ENCODE measurements at regions not wholly inside any gene's neighbourhood (a gene's known extent, or its start where the extent isn't known, plus 50 kb on each side); places are given as distances from the start of the nearest gene placed in this dataset.

GRCh38 chr11:33463059-33463458, 205.9 kb downstream of the HIPK3 start:
- TF ChIP-seq CTCF (IDR thresholded peaks at IDR 0.05) (no peak), EP300 (IDR thresholded peaks at IDR 0.05) (no peak), POLR2AphosphoS5 (IDR thresholded peaks at IDR 0.05) (no peak)
